ENCODE measurements at regions not wholly inside any gene's neighbourhood (a gene's known extent, or its start where the extent isn't known, plus 50 kb on each side); places are given as distances from the start of the nearest gene placed in this dataset.

DNA sequence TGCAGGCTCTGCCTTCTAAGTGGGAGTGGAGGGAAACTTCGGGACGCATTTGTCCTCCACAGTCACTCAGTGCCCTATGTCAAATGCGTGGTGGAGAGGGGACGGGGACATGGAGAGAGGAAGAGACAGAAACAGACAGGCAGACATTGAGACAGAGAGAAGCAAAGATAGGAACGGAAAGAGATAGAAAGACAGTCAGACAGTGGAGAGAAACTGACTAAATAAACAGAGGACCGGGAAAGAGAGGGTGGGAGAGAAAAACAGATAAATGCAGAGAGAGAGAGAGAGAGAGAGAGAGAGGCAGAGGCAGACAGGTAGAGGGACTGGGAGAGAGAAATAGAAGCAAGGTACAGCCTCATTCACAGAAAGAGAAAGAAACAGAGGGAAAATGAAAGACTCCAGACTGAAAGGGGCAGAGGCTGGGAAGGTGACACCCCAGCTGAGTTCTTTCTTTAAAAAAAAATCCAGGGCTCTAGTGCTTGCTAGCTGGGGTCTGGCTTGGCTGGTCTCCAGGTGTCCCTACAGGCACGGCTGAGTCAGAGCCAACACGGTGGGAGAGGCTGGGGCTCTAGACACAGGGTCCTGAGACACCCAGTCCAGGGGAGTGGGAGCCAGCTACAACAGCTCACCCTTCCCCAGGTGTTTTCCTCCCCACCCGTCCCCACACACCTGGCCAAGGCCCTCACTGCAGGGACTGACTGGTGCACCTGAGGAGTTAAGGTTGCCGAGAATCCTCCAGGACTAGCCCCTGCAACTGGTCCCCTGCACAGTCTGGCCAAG lies 506.1 kb upstream of the PROK2 start:
- no peak for DNase-seq

- no peak for DNase-seq
Measured at GRCh38 chr3:72289692-72290071, 504.7 kb upstream of the PROK2 start.

GRCh38 chr3:72288955-72289691 lies 504.2 kb upstream of the PROK2 start:
- DNase-seq = peak; percentile 31

DNA sequence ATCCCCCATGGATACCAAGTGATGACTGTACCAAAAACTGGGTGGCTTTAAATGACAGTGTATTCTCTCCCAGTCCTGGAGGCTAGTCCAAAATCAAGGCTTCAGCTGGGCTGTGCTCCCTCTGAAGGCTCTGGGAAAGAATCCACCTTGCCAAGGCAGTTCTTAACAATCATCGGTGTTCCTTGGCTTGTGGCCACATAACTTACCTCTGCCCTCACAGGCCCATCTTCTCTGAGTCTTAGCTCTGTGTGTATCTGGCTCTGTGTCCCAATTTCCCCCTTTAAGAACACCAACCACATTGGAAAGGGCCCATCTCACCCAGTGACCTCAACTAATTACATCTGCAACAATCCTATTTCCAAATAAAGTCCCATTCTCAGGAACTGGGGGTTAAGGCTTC lies 503.0 kb upstream of the PROK2 start:
- no peak for DNase-seq

GRCh38 chr3:72285502-72285901 lies 500.6 kb upstream of the PROK2 start:
- DNase-seq = no peak

- no peak for DNase-seq
Measured at GRCh38 chr3:72284471-72284870, 499.5 kb upstream of the PROK2 start.

GRCh38 chr3:72282918-72283317 lies 498.0 kb upstream of the PROK2 start:
- DNase-seq = no peak

- no peak for DNase-seq
Measured at GRCh38 chr3:72281551-72281950, 496.6 kb upstream of the PROK2 start.

DNA sequence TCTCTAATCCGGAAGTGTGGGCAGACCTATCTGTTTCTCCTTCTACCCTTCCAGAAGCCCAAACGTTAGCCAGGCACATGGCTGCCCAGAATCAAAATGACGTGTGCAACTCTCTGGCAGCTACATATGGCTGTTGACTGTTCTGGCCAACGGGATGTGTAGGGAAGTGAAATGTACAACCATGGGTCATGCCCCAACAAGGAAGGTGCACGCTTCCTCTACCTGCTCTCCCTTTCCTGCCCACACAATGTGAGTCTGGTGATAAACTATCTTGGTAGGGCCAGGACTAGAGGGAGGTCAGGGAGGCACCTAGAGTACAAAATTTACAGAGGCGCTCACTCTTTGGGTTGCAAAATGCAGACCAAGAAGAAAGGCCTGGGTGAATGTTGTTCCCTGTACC lies 495.9 kb upstream of the PROK2 start:
- no peak for DNase-seq

- no peak for DNase-seq
Measured at GRCh38 chr3:72279631-72280041, 494.7 kb upstream of the PROK2 start.

DNA sequence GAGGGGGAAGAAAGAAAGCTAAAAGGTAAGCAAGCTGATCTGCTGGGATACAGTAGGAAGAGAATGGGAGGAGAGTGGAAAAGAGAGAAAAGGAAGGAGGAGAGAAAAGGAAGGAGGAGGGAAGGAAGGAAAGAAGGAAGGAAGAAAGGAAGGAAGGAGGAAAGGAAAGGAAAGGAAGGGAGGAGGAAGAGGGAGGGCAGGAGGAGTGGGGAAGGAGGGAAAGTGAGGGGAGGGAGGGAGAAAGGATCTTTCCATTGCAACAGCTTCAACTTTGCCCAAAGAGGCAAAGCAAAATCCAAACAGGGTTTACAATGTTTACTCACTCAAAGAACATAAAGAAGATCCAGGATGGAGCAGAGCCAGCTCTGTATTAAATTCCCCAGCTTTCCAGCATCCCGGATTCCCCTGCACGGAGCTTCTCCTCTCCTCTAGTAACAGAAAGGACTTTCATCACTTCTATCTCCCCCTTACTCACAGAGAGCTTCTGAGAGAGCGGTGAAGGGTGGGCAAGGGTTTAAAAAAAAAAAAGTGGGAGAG lies 494.2 kb upstream of the PROK2 start:
- no peak for DNase-seq

DNA sequence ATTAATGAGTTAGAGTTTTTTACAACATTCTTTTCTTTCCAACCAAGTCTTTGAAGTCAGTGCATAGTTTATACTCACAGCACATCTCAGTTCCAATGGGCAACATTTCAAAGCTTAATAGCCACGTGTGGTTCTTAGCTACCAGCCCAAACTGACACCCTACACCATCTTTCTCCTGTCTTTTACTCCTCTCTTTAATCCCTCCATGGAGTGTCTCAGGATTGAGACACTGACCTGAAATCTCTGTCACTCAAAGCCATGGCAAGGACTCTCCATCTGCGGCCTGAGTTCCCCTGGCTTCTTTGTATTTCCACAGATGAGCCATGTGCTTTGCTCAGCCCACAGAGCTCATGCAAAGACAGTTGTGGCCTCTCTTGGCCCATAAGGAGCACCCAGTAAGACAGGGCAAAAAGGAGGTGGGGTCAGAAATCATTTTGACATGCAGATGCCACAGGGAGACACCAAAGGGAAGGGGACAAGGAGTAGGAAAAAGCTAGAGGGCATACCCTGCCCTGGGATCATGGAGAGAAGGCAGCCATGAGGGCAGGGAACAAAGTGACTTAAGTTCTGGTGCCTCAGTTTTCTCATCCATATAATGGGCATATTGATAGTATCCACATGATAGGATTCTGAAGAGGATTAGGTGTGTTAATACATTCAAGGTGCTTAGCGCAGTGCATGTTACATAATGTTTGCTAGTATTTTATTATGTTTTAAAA lies 493.6 kb upstream of the PROK2 start:
- no peak for DNase-seq

GRCh38 chr3:72277710-72278109 lies 492.8 kb upstream of the PROK2 start:
- no peak for DNase-seq

GRCh38 chr3:72276806-72277205 lies 491.9 kb upstream of the PROK2 start:
- no peak for DNase-seq

GRCh38 chr3:72275331-72275751 lies 490.4 kb upstream of the PROK2 start:
- DNase-seq = no peak

GRCh38 chr3:72274493-72275330 lies 489.8 kb upstream of the PROK2 start:
- peak; percentile 24 for DNase-seq

- no peak for DNase-seq
Measured at GRCh38 chr3:72273615-72274014, 488.7 kb upstream of the PROK2 start.

GRCh38 chr3:72272356-72272755 lies 487.4 kb upstream of the PROK2 start:
- no peak for DNase-seq

- no peak for DNase-seq
Measured at GRCh38 chr3:72271923-72272322, 487.0 kb upstream of the PROK2 start.

DNA sequence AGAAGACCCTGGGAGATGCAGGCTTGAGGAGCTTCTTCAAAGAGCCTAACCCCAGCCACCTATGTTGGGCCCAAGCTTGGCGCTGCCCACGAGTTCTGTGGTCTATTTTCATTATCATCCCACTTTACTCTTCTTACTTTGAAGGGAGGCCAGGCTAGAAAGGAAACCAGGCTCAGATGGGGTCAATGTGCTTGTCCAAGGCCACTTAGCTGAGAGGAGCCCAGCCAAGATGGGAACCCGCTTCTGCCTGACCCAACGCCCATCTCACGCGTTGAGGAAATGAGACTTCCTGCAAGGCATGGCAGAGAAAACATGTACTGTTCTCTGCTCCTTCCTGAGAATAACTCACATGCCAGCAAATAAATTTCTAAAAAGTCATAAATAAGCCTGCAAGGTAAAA lies 486.3 kb upstream of the PROK2 start:
- peak; percentile 25 for DNase-seq

DNA sequence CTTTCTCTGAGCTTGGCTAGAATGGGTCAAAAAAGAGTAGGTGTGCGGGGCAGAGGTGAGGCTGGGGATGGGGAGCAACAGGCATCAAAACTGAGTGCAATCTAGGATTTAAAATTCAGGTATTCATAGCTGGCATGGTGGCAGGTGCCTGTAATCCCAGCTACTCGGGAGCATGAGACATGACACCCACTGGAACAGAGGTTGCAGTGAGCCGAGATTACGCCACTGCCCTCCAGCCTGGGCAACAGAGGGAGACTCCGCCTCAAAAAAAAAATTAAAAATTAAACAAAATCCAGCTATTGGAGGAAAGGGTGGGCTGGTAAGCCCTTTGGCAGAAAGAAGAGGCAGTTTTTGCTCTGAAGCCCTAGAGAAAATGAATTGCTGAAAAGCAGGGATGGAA lies 485.8 kb upstream of the PROK2 start:
- DNase-seq = no peak

- DNase-seq = no peak
Measured at GRCh38 chr3:72270072-72270681, 485.2 kb upstream of the PROK2 start.

Data from CD4-positive, alpha-beta T cell treated with Interleukin-17A for 4 hours (primary cell).